Hematopoietic multipotent progenitor cell treated with erythropoietin and hydrocortisone succinate and interleukin-3 and kit ligand, for 6 days (in vitro differentiated cells): ENCODE measurements at regions not wholly inside any gene's neighbourhood (a gene's known extent, or its start where the extent isn't known, plus 50 kb on each side); places are given as distances from the start of the nearest gene placed in this dataset.

ENCODE experiments used
- DNase-seq: peaks from one replicate; pipeline ENCODE4 v3.0.0-alpha.2; 2015

DNA sequence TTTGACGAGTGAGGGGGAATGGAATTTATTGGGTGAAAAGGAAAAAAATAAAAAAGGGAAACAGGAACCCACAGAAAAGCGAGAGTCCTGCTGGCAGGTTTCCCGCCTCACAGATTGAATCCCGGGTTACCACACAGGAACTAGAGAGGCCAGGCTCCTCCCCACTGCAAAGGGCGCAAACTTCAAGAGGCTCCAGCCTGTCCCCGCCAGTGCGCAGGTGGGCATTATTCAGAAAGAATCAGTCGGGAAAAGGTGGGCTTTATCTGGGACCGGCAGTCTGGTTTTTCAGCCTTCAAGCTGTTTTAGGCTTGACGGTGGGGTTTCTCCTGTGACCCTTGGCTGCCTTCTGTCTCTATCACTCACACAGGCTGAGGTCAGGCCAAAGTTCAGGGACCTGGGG lies 1496.8 kb downstream of the RPA4 start:
- DNase-seq, result no peak

DNA sequence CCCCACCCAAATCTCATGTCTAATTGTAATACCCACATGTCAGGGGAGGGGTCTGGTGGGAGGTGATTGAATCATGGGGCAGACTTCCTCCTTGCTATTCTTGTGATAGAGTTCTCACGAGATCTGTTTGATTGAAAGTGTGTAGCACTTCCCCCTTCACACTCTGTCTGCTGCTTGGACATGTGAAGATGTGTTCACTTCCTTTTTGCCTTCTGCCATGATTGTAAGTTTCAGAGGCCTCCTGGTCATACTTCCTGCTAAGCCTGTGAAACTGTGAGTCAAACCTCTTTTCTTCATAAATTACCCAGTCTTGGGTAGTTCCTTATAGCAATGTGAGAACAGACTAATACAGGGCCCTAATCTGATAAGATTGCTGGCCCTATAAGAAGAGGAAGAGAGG lies 1514.8 kb downstream of the RPA4 start:
- DNase-seq, result no peak

GRCh38 chrX:98405376-98405775 lies 1521.7 kb downstream of the RPA4 start:
- DNase-seq, result no peak

DNA sequence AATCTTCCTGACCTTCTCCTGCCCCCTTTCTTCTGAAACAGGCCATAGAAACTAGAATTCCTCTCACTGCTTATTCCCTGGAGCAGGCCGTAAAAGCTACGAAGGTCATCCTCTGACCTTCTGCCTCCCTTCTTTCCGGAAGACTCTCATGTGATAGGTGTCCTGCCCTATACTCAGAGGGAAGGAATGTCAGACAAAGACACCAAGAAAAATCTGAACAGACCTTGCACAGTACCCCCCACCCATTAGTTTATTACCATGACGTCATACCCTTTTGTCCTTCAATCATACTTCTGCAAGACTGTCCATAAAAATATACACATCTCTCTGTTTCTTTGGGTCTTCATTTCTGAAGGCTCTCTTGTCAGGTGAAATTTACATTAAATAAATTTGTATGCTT lies 1523.9 kb downstream of the RPA4 start:
- DNase-seq, result no peak

GRCh38 chrX:98409867-98410266 lies 1526.2 kb downstream of the RPA4 start:
- DNase-seq, result no peak

GRCh38 chrX:98412058-98412457 lies 1528.3 kb downstream of the RPA4 start:
- no peak for DNase-seq

DNA sequence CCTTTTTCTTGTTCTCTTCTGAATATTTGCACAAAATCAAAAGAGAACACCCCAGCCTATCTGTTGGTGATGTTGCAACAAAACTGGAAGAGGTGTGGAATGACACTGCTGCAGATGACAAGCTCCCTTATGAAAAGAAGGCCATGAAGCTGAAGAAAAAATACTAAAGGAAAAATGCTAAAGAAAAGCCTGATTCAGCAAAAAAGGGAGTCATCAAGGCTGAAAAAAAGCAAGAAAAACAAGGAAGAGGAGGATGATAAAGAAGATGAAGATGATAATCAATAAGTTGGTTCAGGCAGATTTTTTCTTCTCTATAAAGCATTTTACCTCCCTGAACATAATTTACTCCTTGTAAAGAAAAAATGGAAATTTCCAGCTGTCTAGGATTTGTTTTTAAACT lies 1538.8 kb downstream of the RPA4 start:
- DNase-seq, result no peak

DNA sequence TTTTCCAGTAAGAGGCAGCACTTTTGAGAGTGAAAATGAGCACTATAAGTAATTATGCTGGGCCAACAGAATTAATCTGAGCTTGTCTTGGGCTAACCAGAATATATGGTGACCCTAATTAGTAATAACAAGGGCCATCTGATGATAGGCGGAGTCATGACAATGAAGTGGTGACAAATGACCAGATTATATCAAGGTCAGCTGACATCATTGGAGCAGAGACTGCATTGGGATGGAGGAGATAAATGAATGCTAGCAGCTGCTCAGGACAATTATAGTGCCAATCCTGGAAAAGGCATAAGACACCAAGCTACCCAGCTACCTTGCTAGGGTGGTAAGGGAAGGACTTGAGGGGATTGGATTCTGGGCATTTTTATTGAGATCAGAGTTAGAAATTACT lies 1548.7 kb downstream of the RPA4 start:
- no peak for DNase-seq

DNA sequence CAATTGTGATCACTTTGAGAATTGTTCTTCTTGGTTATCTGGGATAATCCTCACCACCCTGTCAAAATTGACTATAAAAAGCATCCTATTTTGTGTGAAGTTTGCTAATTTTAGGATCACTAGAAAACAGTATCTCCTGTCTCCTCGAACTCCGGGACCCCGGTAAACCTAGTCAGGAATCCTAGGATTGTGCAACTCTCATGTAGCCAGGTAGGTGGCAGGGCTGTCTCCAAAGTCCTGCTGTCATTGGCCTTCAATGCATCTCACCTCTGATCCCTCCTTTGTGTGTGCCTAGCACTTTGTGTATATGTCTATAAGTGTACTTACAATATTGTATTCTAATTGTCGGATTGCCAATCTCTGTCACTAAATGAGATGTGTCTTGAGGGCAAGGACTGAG lies 1564.8 kb downstream of the RPA4 start:
- no peak for DNase-seq

DNA sequence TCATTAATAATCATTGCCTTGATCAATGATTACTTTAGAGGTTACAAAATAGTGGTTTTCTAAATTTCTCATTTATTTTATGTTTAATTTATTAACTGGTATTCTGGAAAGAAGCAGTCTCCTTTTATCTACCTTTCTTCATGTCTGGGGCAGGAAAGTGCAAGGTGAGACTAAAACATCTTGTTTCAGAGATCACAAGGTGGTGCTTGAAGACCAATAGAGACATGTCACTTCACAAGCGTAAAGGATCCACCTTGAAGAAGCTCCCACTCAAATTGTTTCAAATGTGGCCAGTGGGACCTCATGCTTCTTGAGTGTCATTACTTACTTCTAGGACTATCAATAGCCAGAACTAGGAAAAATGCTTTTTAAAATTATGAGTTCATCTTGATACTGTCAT lies 1568.7 kb downstream of the RPA4 start:
- DNase-seq, result no peak

DNA sequence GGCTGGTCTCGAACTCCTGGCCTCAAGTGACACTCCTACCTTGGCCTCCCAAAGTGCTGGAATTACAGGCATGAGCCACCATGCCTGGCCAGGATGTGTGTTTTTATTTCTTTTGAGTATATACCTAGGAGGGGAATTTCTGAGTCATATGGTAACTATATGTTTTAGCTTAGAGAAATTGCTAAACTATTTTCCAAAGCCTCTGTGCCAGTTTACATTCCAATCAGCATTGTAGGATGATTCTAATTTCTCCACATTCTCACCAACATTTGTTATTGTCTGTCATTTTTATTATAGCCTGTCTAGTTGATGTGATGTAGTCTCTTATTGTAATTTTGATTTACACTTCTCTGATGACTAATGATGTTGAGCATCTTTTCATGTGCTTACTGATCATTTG lies 1576.0 kb downstream of the RPA4 start:
- DNase-seq, result no peak

GRCh38 chrX:98480606-98481005 lies 1596.9 kb downstream of the RPA4 start:
- no peak for DNase-seq

- no peak for DNase-seq
These were observed 1597.9 kb downstream of the RPA4 start for GRCh38 chrX:98481636-98482035.

DNA sequence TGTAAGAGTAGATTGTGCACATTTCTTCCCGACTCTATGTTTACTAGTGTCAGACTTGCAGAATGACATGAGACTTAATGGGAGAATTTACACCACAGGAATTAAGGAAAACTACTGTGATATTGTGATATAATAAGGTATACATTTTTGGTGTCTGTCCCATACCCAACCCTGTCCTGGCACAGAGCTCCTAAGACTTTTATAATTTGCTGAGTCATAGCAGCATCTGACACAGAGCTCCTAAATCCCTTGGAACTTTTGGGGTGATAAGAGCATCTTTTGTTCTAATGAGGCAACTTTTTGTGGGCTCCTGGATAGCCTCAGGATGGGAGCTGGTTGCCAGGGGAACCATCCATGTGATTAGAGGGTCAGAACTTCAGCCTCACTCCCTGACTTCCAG lies 1607.0 kb downstream of the RPA4 start:
- DNase-seq, result no peak

DNA sequence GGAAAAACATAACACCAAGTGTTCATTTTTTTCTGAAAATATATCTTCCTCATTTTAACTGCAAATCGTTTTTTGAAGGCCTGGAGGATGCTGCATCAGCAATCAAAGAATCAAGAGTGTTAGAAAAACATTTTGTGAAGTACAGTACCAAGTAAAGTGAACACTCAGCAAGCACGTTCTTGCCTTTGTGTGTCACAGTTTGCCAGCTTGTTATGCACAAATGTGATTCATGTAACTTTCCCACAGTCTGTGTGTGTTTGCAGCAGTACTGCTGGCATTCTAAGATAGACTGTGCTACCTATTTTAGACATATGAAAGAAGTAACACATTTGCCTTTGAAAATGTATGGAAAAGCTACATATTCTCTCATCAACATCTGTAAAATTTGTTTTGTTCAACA lies 1617.7 kb downstream of the RPA4 start:
- no peak for DNase-seq

DNA sequence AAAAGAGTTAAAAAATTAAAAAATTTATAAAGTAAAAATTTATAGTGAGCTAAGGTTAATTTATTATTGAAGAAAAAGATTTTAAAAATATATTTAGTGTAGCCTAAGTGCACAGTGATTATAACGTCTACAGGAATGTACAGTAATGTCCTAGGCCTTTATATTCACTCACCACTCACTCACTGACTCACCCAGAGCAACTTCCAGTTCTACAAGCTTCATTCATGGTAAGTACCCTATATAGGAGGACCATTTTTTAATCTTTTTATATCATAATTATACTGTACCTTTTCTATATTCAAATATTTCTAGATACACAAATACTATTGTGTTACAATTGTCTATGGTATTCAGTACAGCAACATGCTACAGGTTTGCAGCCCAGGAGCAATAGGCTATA lies 1623.2 kb downstream of the RPA4 start:
- DNase-seq, result no peak

DNA sequence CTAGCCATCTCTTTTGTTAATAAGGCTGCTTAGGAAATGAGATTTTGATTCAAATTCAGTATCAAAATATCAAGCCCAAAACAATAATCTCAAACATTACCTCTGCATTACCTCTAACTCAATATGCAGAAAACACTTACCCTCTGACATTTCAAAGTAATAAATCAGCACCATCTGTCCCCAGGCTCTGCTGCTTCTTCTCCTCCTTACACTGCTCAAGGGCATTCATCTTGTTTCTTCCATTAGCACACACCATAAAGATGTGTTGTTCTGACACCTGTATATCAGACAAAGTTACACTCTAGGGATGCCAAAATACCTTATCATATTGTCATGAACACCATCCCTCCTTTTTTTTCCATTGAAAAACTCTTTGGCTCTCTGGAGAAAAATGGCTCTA lies 1630.3 kb downstream of the RPA4 start:
- DNase-seq, result no peak

DNA sequence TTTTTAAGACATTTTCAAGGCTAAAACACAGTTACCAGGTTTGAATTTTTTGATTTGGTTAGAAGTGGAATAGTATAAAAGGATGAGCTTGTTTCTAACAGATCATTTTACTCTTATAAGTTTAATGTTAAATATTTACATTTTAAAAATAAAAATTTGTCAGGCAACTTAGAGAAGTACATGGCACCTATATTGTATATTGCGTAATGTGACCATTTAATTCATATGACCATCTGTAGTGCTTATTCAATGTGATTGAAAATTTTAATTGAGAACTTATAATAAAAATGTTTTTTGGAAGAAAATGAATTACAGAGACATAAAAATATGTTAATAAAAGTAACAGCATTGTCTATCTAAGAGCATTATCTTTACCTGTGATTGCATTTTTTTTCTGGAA lies 1632.4 kb downstream of the RPA4 start:
- DNase-seq, result no peak

GRCh38 chrX:98523026-98523425 lies 1639.3 kb downstream of the RPA4 start:
- no peak for DNase-seq

DNA sequence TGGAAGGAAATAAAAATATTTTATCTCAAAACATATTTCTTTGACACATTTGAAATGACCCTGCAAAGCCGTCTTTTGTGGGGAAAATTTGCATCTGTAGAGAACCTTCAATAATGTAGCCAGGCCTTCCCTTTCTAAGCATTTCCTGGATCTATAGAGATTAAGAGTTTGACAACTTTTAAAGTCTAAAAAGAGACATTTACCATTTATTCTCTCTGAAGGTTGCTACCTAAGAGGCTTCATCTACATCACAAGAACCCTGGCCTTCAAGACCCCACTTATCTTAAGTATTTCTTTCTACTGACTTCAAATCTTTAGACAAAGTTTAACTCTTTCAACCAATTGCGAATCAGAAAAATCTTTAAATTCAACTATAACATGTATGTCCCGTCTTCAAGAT lies 1639.8 kb downstream of the RPA4 start:
- no peak for DNase-seq

- no peak for DNase-seq
These were observed 1664.8 kb downstream of the RPA4 start for GRCh38 chrX:98548519-98548918.

GRCh38 chrX:98568795-98569194 lies 1685.1 kb downstream of the RPA4 start:
- DNase-seq, result no peak

- DNase-seq, result no peak
These were observed 1722.2 kb downstream of the RPA4 start for GRCh38 chrX:98605941-98606340.

DNA sequence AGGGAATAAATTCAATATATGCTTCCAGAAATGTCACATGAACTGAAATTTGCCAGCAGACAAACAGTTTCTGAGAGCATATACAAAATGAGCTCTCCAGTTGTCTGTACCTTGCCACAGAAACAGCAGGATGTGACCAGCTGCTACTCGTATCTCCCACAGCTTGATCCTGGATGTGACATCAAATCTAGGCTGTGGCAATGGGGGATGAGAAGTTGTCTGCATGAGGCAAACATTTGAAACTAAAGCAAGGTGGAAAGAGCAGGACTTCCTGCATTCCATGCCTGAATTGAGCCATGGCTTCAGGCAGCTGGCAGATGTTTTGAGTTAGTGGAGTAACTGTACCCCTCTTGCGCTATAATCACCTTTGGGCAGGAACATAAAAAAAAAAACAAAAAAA lies 1724.0 kb downstream of the RPA4 start:
- DNase-seq, result no peak

GRCh38 chrX:98627645-98628044 lies 1743.9 kb downstream of the RPA4 start:
- DNase-seq, result no peak

DNA sequence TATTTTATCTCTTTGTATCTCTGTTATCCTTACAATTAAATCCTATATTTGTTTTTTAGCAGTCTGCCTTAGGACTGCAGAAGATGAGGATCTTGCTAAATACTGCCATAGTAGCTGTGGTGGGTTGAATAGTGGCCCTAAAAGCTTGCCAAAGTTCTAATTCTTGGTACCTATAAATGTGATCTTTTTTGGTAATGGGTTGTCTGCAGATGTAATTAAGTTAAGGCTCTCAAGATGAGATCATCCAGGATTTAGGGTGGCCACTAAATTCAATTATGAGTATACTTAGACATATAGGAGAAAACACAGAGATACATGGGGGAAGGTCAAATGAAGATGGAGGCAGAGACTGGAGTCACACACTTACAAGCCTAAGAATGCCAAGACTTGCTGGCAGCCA lies 1753.7 kb downstream of the RPA4 start:
- no peak for DNase-seq
